ENCODE measurements at regions not wholly inside any gene's neighbourhood (a gene's known extent, or its start where the extent isn't known, plus 50 kb on each side); places are given as distances from the start of the nearest gene placed in this dataset.

- dilution Hi-C loops (cut with MboI; ENCODE audit: extremely low pct_ligation_motif_present, low sequenced_read_pairs): no loop called here
- no peaks in the 10 kb centered on the region for H3K9me1 ChIP-seq (ENCODE audit: control insufficient read depth, extremely low read depth, insufficient read depth, low read length)
- TF ChIP-seq, protein P1, sequence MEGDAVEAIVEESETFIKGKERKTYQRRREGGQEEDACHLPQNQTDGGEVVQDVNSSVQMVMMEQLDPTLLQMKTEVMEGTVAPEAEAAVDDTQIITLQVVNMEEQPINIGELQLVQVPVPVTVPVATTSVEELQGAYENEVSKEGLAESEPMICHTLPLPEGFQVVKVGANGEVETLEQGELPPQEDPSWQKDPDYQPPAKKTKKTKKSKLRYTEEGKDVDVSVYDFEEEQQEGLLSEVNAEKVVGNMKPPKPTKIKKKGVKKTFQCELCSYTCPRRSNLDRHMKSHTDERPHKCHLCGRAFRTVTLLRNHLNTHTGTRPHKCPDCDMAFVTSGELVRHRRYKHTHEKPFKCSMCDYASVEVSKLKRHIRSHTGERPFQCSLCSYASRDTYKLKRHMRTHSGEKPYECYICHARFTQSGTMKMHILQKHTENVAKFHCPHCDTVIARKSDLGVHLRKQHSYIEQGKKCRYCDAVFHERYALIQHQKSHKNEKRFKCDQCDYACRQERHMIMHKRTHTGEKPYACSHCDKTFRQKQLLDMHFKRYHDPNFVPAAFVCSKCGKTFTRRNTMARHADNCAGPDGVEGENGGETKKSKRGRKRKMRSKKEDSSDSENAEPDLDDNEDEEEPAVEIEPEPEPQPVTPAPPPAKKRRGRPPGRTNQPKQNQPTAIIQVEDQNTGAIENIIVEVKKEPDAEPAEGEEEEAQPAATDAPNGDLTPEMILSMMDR (optimal IDR thresholded peaks at IDR 0.05 in 1 of 3, IDR thresholded peaks at IDR 0.05 in 1 of 3, conservative IDR thresholded peaks at IDR 0.05 in 1 of 3; ENCODE audit: extremely low read depth in 1 of 3, insufficient read depth in 2 of 3, low read length in 3 of 3): no peak
- no peak for TF ChIP-seq EZH2 (IDR thresholded peaks at IDR 0.05; ENCODE audit: low read length)
- H4K20me1 ChIP-seq (ENCODE audit: control insufficient read depth, extremely low read depth, insufficient read depth, low read length): no peaks in the 10 kb centered on the region
- no peak overlapping the region for H2AFZ ChIP-seq (ENCODE audit: control insufficient read depth, low read length)
- H3K9ac ChIP-seq (ENCODE audit: control insufficient read depth, extremely low read depth, insufficient read depth, low read length): no peak overlapping the region
- peaks cover 2% of the 10 kb centered on the region for H3K9me3 ChIP-seq (ENCODE audit: control insufficient read depth, low read depth, low read length)
- no peak overlapping the region for H3K27ac ChIP-seq (ENCODE audit: control insufficient read depth, insufficient read depth, low read length)
- no peak for DNase-seq (ENCODE audit: low read depth, low spot score)
- peaks cover 8% of the 10 kb centered on the region for H3K27me3 ChIP-seq (ENCODE audit: control insufficient read depth, extremely low read depth, insufficient read depth, low read length)
- H3K4me3 ChIP-seq (ENCODE audit: control insufficient read depth in 2 of 3, extremely low read depth in 1 of 3, insufficient read depth in 2 of 3, low read depth in 1 of 3, low read length in 3 of 3): no peak overlapping the region
- H3K79me2 ChIP-seq (ENCODE audit: control insufficient read depth, insufficient read depth, low read length): no peaks in the 10 kb centered on the region
- FAIRE-seq: no peak
- no peaks in the 10 kb centered on the region for H3K4me1 ChIP-seq (ENCODE audit: control insufficient read depth, extremely low read depth, insufficient read depth, low read length)
- no peaks in the 10 kb centered on the region for H3K36me3 ChIP-seq (ENCODE audit: control insufficient read depth in 2 of 2, extremely low read depth in 1 of 2, insufficient read depth in 2 of 2, low read length in 2 of 2)
- H3K4me2 ChIP-seq (ENCODE audit: control insufficient read depth, extremely low read depth, insufficient read depth, low read depth, low read length): no peak overlapping the region
Observed at GRCh38 chr16:86030116-86030515, 131.2 kb downstream of the IRF8 start.

- Histone ChIP-seq H3K9me1 (ENCODE audit: control insufficient read depth, extremely low read depth, insufficient read depth, low read length) (no peaks in the 10 kb centered on the region), H3K4me3 (ENCODE audit: control insufficient read depth in 2 of 3, extremely low read depth in 1 of 3, insufficient read depth in 2 of 3, low read depth in 1 of 3, low read length in 3 of 3) (no peak overlapping the region), H3K79me2 (ENCODE audit: control insufficient read depth, insufficient read depth, low read length) (no peaks in the 10 kb centered on the region), H3K27ac (ENCODE audit: control insufficient read depth, insufficient read depth, low read length) (no peak overlapping the region), H3K9ac (ENCODE audit: control insufficient read depth, extremely low read depth, insufficient read depth, low read length) (no peak overlapping the region), H4K20me1 (ENCODE audit: control insufficient read depth, extremely low read depth, insufficient read depth, low read length) (no peaks in the 10 kb centered on the region), H3K4me2 (ENCODE audit: control insufficient read depth, extremely low read depth, insufficient read depth, low read depth, low read length) (no peak overlapping the region), H3K4me1 (ENCODE audit: control insufficient read depth, extremely low read depth, insufficient read depth, low read length) (no peaks in the 10 kb centered on the region), H2AFZ (ENCODE audit: control insufficient read depth, low read length) (no peak overlapping the region), H3K36me3 (ENCODE audit: control insufficient read depth in 2 of 2, extremely low read depth in 1 of 2, insufficient read depth in 2 of 2, low read length in 2 of 2) (no peaks in the 10 kb centered on the region), H3K9me3 (ENCODE audit: control insufficient read depth, low read depth, low read length) (no peaks in the 10 kb centered on the region), H3K27me3 (ENCODE audit: control insufficient read depth, extremely low read depth, insufficient read depth, low read length) (peaks cover 8% of the 10 kb centered on the region)
- dilution Hi-C loops (cut with MboI; ENCODE audit: extremely low pct_ligation_motif_present, low sequenced_read_pairs): no loop called here
- TF ChIP-seq EZH2 (IDR thresholded peaks at IDR 0.05; ENCODE audit: low read length): no peak
- TF ChIP-seq, protein P1 (optimal IDR thresholded peaks at IDR 0.05 in 1 of 3, IDR thresholded peaks at IDR 0.05 in 1 of 3, conservative IDR thresholded peaks at IDR 0.05 in 1 of 3; ENCODE audit: extremely low read depth in 1 of 3, insufficient read depth in 2 of 3, low read length in 3 of 3): no peak
- no peak for DNase-seq (ENCODE audit: low read depth, low spot score)
- FAIRE-seq: no peak
Observed at GRCh38 chr16:86031141-86031678, 132.2 kb downstream of the IRF8 start.

Measured in keratinocyte (primary cell).